GM12875 (cell line): ENCODE measurements at regions not wholly inside any gene's neighbourhood (a gene's known extent, or its start where the extent isn't known, plus 50 kb on each side); places are given as distances from the start of the nearest gene placed in this dataset.

Experiments
- H3K4me3 ChIP-seq: one replicate; pipeline ENCODE4 v1.5.1; 2011; ENCODE audit warnings: low read depth, low read length, control low read depth
- CTCF ChIP-seq: IDR thresholded peaks from 2 replicates; pipeline ENCODE4 v1.5.1; 2011; ENCODE audit warnings: low read depth, mild to moderate bottlenecking, control low read depth, inconsistent platforms, low read length, moderate library complexity, borderline replicate concordance; ENCODE audit not compliant: insufficient read depth

GRCh38 chr20:24806705-24807676, 142.1 kb upstream of the CST7 start:
- no peak for TF ChIP-seq CTCF
- no peak overlapping the region for H3K4me3 ChIP-seq

- no peak for TF ChIP-seq CTCF
Measured at GRCh38 chr20:24808616-24809015, 140.5 kb upstream of the CST7 start.

GRCh38 chr20:24809606-24810005, 139.5 kb upstream of the CST7 start:
- H3K4me3 ChIP-seq, result no peak overlapping the region
- TF ChIP-seq CTCF, result no peak

More at GRCh38 chr20:24808616-24809015, 140.5 kb upstream of the CST7 start:
- no peak overlapping the region for H3K4me3 ChIP-seq

- TF ChIP-seq CTCF, result no peak
- H3K4me3 ChIP-seq, result no peak overlapping the region
Measured at GRCh38 chr20:24810676-24811407, 138.2 kb upstream of the CST7 start.

- no peak overlapping the region for H3K4me3 ChIP-seq
- TF ChIP-seq CTCF, result no peak
Measured at GRCh38 chr20:24812373-24812772, 136.7 kb upstream of the CST7 start.

GRCh38 chr20:24813080-24813479, 136.0 kb upstream of the CST7 start:
- no peak for TF ChIP-seq CTCF

More at GRCh38 chr20:24813080-24813479, 136.0 kb upstream of the CST7 start:
- no peak overlapping the region for H3K4me3 ChIP-seq
